GM12891 (cell line): ENCODE measurements at regions not wholly inside any gene's neighbourhood (a gene's known extent, or its start where the extent isn't known, plus 50 kb on each side); places are given as distances from the start of the nearest gene placed in this dataset.

ENCODE experiments used
- POLR2A ChIP-seq: IDR thresholded peaks from 2 replicates; pipeline ENCODE4 v1.6.1; 2011; ENCODE audit warnings: low read depth, low read length, control low read depth
- POLR2AphosphoS5 ChIP-seq: IDR thresholded peaks from 2 replicates; pipeline ENCODE4 v1.6.1; 2011; ENCODE audit warnings: low read depth, low read length, control low read depth
- TAF1 ChIP-seq: IDR thresholded peaks from 2 replicates; pipeline ENCODE4 v1.6.1; 2011; ENCODE audit warnings: low read depth, low read length, control low read depth

- TF ChIP-seq POLR2A, result no peak
- no peak for TF ChIP-seq TAF1
- no peak for TF ChIP-seq POLR2AphosphoS5
Observed at GRCh38 chr9:94174164-94174563, 84.9 kb upstream of the ZNF169 start.
